A673 (cell line): ENCODE measurements at regions not wholly inside any gene's neighbourhood (a gene's known extent, or its start where the extent isn't known, plus 50 kb on each side); places are given as distances from the start of the nearest gene placed in this dataset.

Source experiments
- BruUV-seq: library from RNA; stranded (reverse); fragments of 400-500 nt; replicated peaks from 2 replicates; lab custom pipeline; 2021; lab: Mats Ljungman, UMichigan
- CTCF ChIA-PET: fragments of 300-600 bp; sonication (Branson Sonifier 250); formaldehyde crosslinking; loops from one replicate; lab custom pipeline; 2022; ENCODE audit warnings: antibody characterized with exemption; lab: Charles Lee
- POLR2A ChIA-PET: fragments of 300-600 bp; sonication (Branson Sonifier 250); formaldehyde crosslinking; loops from one replicate; lab custom pipeline; 2022; ENCODE audit warnings: antibody characterized with exemption; ENCODE audit not compliant: low non-redundant PET; lab: Charles Lee
- DNase-seq: peaks from one replicate; pipeline ENCODE4 v3.0.0-alpha.2; 2015; ENCODE audit warnings: low spot score
- H3K27ac ChIP-seq: fragments of 200-600 bp; sonication (generic); 2 replicates; pipeline ENCODE4 v1.5.1; 2016; ENCODE audit warnings: mixed run types, low read depth, mild to moderate bottlenecking, mixed read lengths, antibody characterized with exemption, low read length; ENCODE audit not compliant: poor library complexity, severe bottlenecking
- H3K27me3 ChIP-seq: fragments of 200-600 bp; sonication (generic); replicated peaks from 2 replicates; pipeline ENCODE4 v1.6.1; 2017; ENCODE audit warnings: mixed run types, low read depth, mild to moderate bottlenecking, mixed read lengths, antibody characterized with exemption, low read length; ENCODE audit not compliant: insufficient read depth, poor library complexity
- H3K36me3 ChIP-seq: fragments of 200-600 bp; sonication (generic); 2 replicates; pipeline ENCODE4 v1.6.1; 2016; ENCODE audit warnings: mixed run types, mild to moderate bottlenecking, mixed read lengths, antibody characterized with exemption, low read length; ENCODE audit not compliant: insufficient read depth, poor library complexity, severe bottlenecking
- H3K4me1 ChIP-seq: fragments of 200-600 bp; sonication (generic); 2 replicates; pipeline ENCODE4 v1.6.1; 2017; ENCODE audit warnings: mixed run types, mild to moderate bottlenecking, mixed read lengths, antibody characterized with exemption, low read length; ENCODE audit not compliant: insufficient read depth, poor library complexity, severe bottlenecking
- H3K4me3 ChIP-seq: fragments of 200-600 bp; sonication (generic); 2 replicates; pipeline ENCODE4 v1.5.1; 2016; ENCODE audit warnings: low read depth, mixed run types, mild to moderate bottlenecking, mixed read lengths, low read length; ENCODE audit not compliant: poor library complexity, severe bottlenecking
- H3K9me3 ChIP-seq: fragments of 200-600 bp; sonication (generic); 2 replicates; pipeline ENCODE4 v1.6.1; 2016; ENCODE audit warnings: mixed run types, low read depth, mild to moderate bottlenecking, mixed read lengths, antibody characterized with exemption, low read length; ENCODE audit not compliant: poor library complexity, severe bottlenecking
- CTCF ChIP-seq: fragments of 300-800, 200-600 bp; sonication (generic); conservative IDR thresholded peaks from 2 replicates; pipeline ENCODE4 v1.5.1; 2017; ENCODE audit warnings: low read depth, mild to moderate bottlenecking, antibody characterized with exemption, low read length, moderate library complexity, mixed read lengths
- EZH2 ChIP-seq: fragments of 200-600 bp; sonication (generic); IDR thresholded peaks from 2 replicates; pipeline ENCODE4 v1.6.1; 2017; ENCODE audit warnings: borderline replicate concordance, low read depth, mild to moderate bottlenecking, mixed read lengths, antibody characterized with exemption, low read length; ENCODE audit not compliant: poor library complexity, severe bottlenecking
- intact Hi-C: fragments of 100-400 bp; cut with micrococcal nuclease; formaldehyde crosslinking; loops from one replicate; pipeline ENCODE4 v1.10.0; 2022; ENCODE audit not compliant: unreplicated experiment

GRCh38 chr7:49583440-49583839 lies 190.0 kb upstream of the VWC2 start:
- Histone ChIP-seq H3K4me3 (no peak overlapping the region), H3K36me3 (no peaks in the 10 kb centered on the region), H3K27me3 (no peaks in the 10 kb centered on the region), H3K4me1 (no peaks in the 10 kb centered on the region), H3K27ac (no peak overlapping the region), H3K9me3 (peaks cover 38% of the 10 kb centered on the region)
- no TSS peak for BruUV-seq
- CTCF ChIA-PET = no interaction called here
- DNase-seq = no peak
- intact Hi-C loops = no loop called here
- POLR2A ChIA-PET = no interaction called here
- TF ChIP-seq CTCF (no peak), EZH2 (no peak)

GRCh38 chr7:49596701-49597491 lies 176.5 kb upstream of the VWC2 start:
- no peaks in the 10 kb centered on the region for H3K27me3 ChIP-seq
- BruUV-seq = no TSS peak
- no peak overlapping the region for H3K4me3 ChIP-seq
- peaks cover 10% of the 10 kb centered on the region for H3K9me3 ChIP-seq
- H3K27ac ChIP-seq = no peak overlapping the region
- intact Hi-C loops = no loop called here
- CTCF ChIA-PET = no interaction called here
- H3K36me3 ChIP-seq = no peaks in the 10 kb centered on the region
- no peak for DNase-seq
- H3K4me1 ChIP-seq = no peaks in the 10 kb centered on the region
- no peak for TF ChIP-seq EZH2
- TF ChIP-seq CTCF = no peak
- POLR2A ChIA-PET = no interaction called here

- no peak for DNase-seq
- TF ChIP-seq CTCF (no peak), EZH2 (no peak)
- CTCF ChIA-PET = no interaction called here
- H3K4me3 ChIP-seq = no peak overlapping the region
- no peaks in the 10 kb centered on the region for H3K36me3 ChIP-seq
- intact Hi-C loops = no loop called here
- H3K27me3 ChIP-seq = no peaks in the 10 kb centered on the region
- POLR2A ChIA-PET = no interaction called here
- H3K27ac ChIP-seq = no peak overlapping the region
- no peaks in the 10 kb centered on the region for H3K4me1 ChIP-seq
- peaks cover 7% of the 10 kb centered on the region for H3K9me3 ChIP-seq
- BruUV-seq = no TSS peak
These were observed 175.6 kb upstream of the VWC2 start for GRCh38 chr7:49597805-49598204.
